GM12878 (cell line): ENCODE measurements at regions not wholly inside any gene's neighbourhood (a gene's known extent, or its start where the extent isn't known, plus 50 kb on each side); places are given as distances from the start of the nearest gene placed in this dataset.

Experiments used
- ATAC-seq: fragments of 200-7000 bp; cut with Tn5 transposase; 3 replicates; pipeline ENCODE4 v1.9.1; 2020; ENCODE audit warnings: mild to moderate bottlenecking, moderate library complexity
- BruUV-seq: library from RNA; stranded (reverse); fragments of 400-500 nt; replicated peaks from 2 replicates; lab custom pipeline; 2021; lab: Mats Ljungman, UMichigan
- CTCF ChIA-PET: fragments of 300-600 bp; sonication (Branson Sonifier 250); formaldehyde crosslinking; extraction: SDS; loops from one replicate; lab custom pipeline; 2021; ENCODE audit warnings: inconsistent platforms; lab: Yijun Ruan, JAX
- POLR2A ChIA-PET: fragments of 350-600 bp; formaldehyde crosslinking; extraction: SDS; loops from one replicate; lab custom pipeline; 2021; ENCODE audit warnings: inconsistent platforms; lab: Charles Lee
- RAD21 ChIA-PET: fragments of 300-600 bp; sonication (Branson Sonifier 250); formaldehyde crosslinking; loops from one replicate; lab custom pipeline; 2023; ENCODE audit warnings: antibody characterized with exemption; ENCODE audit not compliant: unreplicated experiment; lab: Charles Lee
- SMC1A ChIA-PET: fragments of 300-600 bp; sonication (Branson Sonifier 250); formaldehyde crosslinking; loops from one replicate; lab custom pipeline; 2023; ENCODE audit not compliant: unreplicated experiment, uncharacterized antibody; lab: Charles Lee
- DNase-seq: peaks from one replicate; pipeline ENCODE4 v3.0.0-alpha.2; 2011; ENCODE audit warnings: low read depth, low spot score
- FAIRE-seq: peaks from 3 replicates; lab custom pipeline; 2011; peaks lifted over from hg19 to GRCh38; lab: Jason Lieb, UNC
- H2AFZ ChIP-seq: 2 replicates; pipeline ENCODE4 v1.6.0; 2011; ENCODE audit warnings: low read depth, low read length, control low read depth; ENCODE audit not compliant: control insufficient read depth
- H3K27ac ChIP-seq: 2 replicates; pipeline ENCODE4 v1.5.1; 2011; ENCODE audit warnings: control low read depth; ENCODE audit not compliant: control insufficient read depth, insufficient read depth
- H3K27me3 ChIP-seq, 2 experiments: replicated peaks in 1 of 2; 2 replicates each; pipeline versions ENCODE4 v1.6.0 to v1.6.1; 2011; ENCODE audit warnings: low read length in 1 of 2; ENCODE audit not compliant: control insufficient read depth in 2 of 2, insufficient read depth in 2 of 2
- H3K36me3 ChIP-seq, 2 experiments: 2 replicates each; pipeline ENCODE4 v1.5.1; 2011; ENCODE audit warnings: low read length in 1 of 2; ENCODE audit not compliant: control insufficient read depth in 2 of 2, insufficient read depth in 2 of 2
- H3K4me1 ChIP-seq: 2 replicates; pipeline ENCODE4 v1.6.1; 2011; ENCODE audit warnings: mild to moderate bottlenecking, low read length, moderate library complexity, mixed read lengths; ENCODE audit not compliant: control insufficient read depth, insufficient read depth
- H3K4me2 ChIP-seq: 2 replicates; pipeline ENCODE4 v1.6.0; 2011; ENCODE audit warnings: control low read depth; ENCODE audit not compliant: control insufficient read depth, insufficient read depth
- H3K4me3 ChIP-seq: fragments of 200-600 bp; sonication (generic); 2 replicates; pipeline ENCODE4 v1.5.1; 2016
- H3K79me2 ChIP-seq: 2 replicates; pipeline ENCODE4 v1.6.0; 2011; ENCODE audit warnings: low read length; ENCODE audit not compliant: control insufficient read depth, insufficient read depth
- H3K9ac ChIP-seq: 2 replicates; pipeline ENCODE4 v1.8.0; 2011; ENCODE audit warnings: low read length, control low read depth, mixed read lengths; ENCODE audit not compliant: control insufficient read depth, insufficient read depth
- H3K9me3 ChIP-seq: replicated peaks from 3 replicates; pipeline ENCODE4 v1.5.1; 2011; ENCODE audit warnings: mild to moderate bottlenecking, low read length; ENCODE audit not compliant: control insufficient read depth, insufficient read depth
- H4K20me1 ChIP-seq: 2 replicates; pipeline ENCODE4 v1.6.0; 2011; ENCODE audit not compliant: control insufficient read depth, insufficient read depth
- CEBPB ChIP-seq, 2 experiments: fragments of 150-350 bp in 1 of 2; IDR thresholded peaks; 2 replicates each; pipeline ENCODE4 v1.6.1; 2012 to 2014; ENCODE audit warnings: low read depth in 2 of 2, low read length in 2 of 2, borderline replicate concordance in 1 of 2, inconsistent platforms in 1 of 2
- EED ChIP-seq: sonication (generic); IDR thresholded peaks from 2 replicates; pipeline ENCODE4 v1.6.1; 2016; ENCODE audit warnings: antibody characterized with exemption, low read depth
- HDAC2 ChIP-seq: fragments of 200-600 bp; sonication (generic); IDR thresholded peaks from 2 replicates; pipeline ENCODE4 v1.6.1; 2017
- IKZF2 ChIP-seq, 2 experiments: fragments of 450-650 bp; IDR thresholded peaks; 2 replicates each; pipeline ENCODE4 v1.6.1; 2017; ENCODE audit warnings: mild to moderate bottlenecking in 2 of 2, moderate library complexity in 2 of 2
- IRF5 ChIP-seq: fragments of 450-650 bp; IDR thresholded peaks from 2 replicates; pipeline ENCODE4 v1.6.1; 2017; ENCODE audit warnings: borderline replicate concordance
- MEF2A ChIP-seq: IDR thresholded peaks from 2 replicates; pipeline ENCODE4 v1.6.1; 2011; ENCODE audit warnings: low read depth, mild to moderate bottlenecking, low read length, moderate library complexity; ENCODE audit not compliant: insufficient read depth
- MEF2B ChIP-seq: fragments of 450-650 bp; IDR thresholded peaks from 2 replicates; pipeline ENCODE4 v1.6.1; 2018; ENCODE audit warnings: mild to moderate bottlenecking, moderate library complexity; ENCODE audit not compliant: partially characterized antibody, poor library complexity, severe bottlenecking
- MYB ChIP-seq: fragments of 150-350 bp; IDR thresholded peaks from 2 replicates; pipeline ENCODE4 v1.6.1; 2014; ENCODE audit warnings: mild to moderate bottlenecking, low read depth, low read length, borderline replicate concordance
- NKRF ChIP-seq: fragments of 450-650 bp; conservative IDR thresholded peaks from 2 replicates; pipeline ENCODE4 v1.6.1; 2017; ENCODE audit warnings: mild to moderate bottlenecking, moderate library complexity
- PAX5 ChIP-seq: IDR thresholded peaks from 2 replicates; pipeline ENCODE4 v1.6.1; 2011; ENCODE audit warnings: low read depth, low read length, borderline replicate concordance
- SIX5 ChIP-seq: IDR thresholded peaks from 2 replicates; pipeline ENCODE4 v1.6.1; 2011; ENCODE audit warnings: mild to moderate bottlenecking, low read depth, low read length, moderate library complexity; ENCODE audit not compliant: severe bottlenecking
- SPI1 ChIP-seq: IDR thresholded peaks from 2 replicates; pipeline ENCODE4 v1.6.1; 2011; ENCODE audit warnings: low read depth, mild to moderate bottlenecking, low read length, moderate library complexity, borderline replicate concordance; ENCODE audit not compliant: insufficient read depth
- TARDBP ChIP-seq: IDR thresholded peaks from 2 replicates; pipeline ENCODE4 v1.6.1; 2016; ENCODE audit warnings: borderline replicate concordance
- TBL1XR1 ChIP-seq: IDR thresholded peaks from 2 replicates; pipeline ENCODE4 v1.6.1; 2012; ENCODE audit warnings: low read depth, low read length, improper control_type of control experiment
- YY1 ChIP-seq: IDR thresholded peaks from 2 replicates; pipeline ENCODE4 v1.6.1; 2011; ENCODE audit warnings: low read depth, mild to moderate bottlenecking, low read length
- ZBED1 ChIP-seq: IDR thresholded peaks from 2 replicates; pipeline ENCODE4 v1.6.1; 2016; ENCODE audit warnings: borderline replicate concordance
- ZNF24 ChIP-seq: fragments of 450-650 bp; IDR thresholded peaks from 2 replicates; pipeline ENCODE4 v1.6.1; 2017; ENCODE audit warnings: antibody characterized with exemption, mild to moderate bottlenecking
- WGBS: methylation state at CpG from one replicate; pipeline ENCODE4 v1.1.6; 2016; ENCODE audit warnings: low lambda C conversion rate; ENCODE audit not compliant: insufficient replicate concordance, insufficient coverage; ENCODE audit errors: missing lambda C conversion rate; 5-methylcytosine and 5-hydroxymethylcytosine counted together
- in situ Hi-C: fragments of 300-500 bp; cut with MboI; formaldehyde crosslinking; loops from 9 replicates; pipeline ENCODE4 v1.14.3; 2018; ENCODE audit warnings: mixed read lengths
- intact Hi-C: fragments of 100-400 bp; cut with micrococcal nuclease; formaldehyde crosslinking; loops from one replicate; pipeline ENCODE4 v1.14.2; 2022; ENCODE audit not compliant: unreplicated experiment
- TF ChIP-seq, protein P1 (sequence below): fragments of 450-650 bp; formaldehyde crosslinking; IDR thresholded peaks from 2 replicates; pipeline ENCODE4 v1.5.0; 2022; ENCODE audit warnings: mild to moderate bottlenecking, missing genetic modification characterization

DNA sequence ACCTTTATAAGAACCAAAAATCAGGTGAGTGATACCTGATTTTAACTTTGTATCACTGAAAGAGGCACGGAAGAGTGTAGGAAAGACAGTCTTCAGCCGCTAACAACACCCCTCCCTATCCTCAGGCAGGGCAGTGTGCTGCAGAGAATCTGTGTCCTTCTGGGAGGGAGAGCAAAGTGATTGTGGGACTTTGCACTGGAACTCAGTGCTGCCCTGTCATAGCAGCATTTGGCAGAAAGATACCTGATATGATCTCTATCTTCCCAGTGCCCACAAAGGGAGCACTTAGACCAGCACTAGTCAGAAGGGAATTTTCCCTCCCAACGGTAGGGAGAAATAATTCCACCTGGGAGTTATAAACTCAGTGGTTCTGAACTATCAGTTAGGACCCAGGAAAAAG, 139.0 kb downstream of the FMR1NB start:
- H4K20me1 ChIP-seq: no peaks in the 10 kb centered on the region
- DNase-seq: no peak
- in situ Hi-C loops: no loop called here
- H3K27ac ChIP-seq: no peak overlapping the region
- WGBS: 14% methylated on average over 3 of the region's 3 CpGs
- ChIA-PET POLR2A (no interaction called here), CTCF (no interaction called here), RAD21 (no interaction called here), SMC1A (no interaction called here)
- H3K36me3 ChIP-seq: no peaks in the 10 kb centered on the region
- intact Hi-C loops: no loop called here
- no peak overlapping the region for H3K4me3 ChIP-seq
- no peak overlapping the region for H3K4me2 ChIP-seq
- TF ChIP-seq MEF2A (no peak), IRF5 (no peak), IKZF2 (IDR thresholded peaks at IDR 0.05) (no peak), NKRF (no peak), PAX5 (no peak), SPI1 (no peak), EED (no peak), HDAC2 (no peak), YY1 (no peak), MYB (no peak), MEF2B (no peak), ZNF24 (no peak), TBL1XR1 (no peak), ZBED1 (no peak), CEBPB (IDR thresholded peaks at IDR 0.05; ENCODE audit: borderline replicate concordance in 1 of 2, low read depth in 2 of 2, low read length in 2 of 2) (no peak), TARDBP (no peak), SIX5 (no peak)
- TF ChIP-seq, protein P1, sequence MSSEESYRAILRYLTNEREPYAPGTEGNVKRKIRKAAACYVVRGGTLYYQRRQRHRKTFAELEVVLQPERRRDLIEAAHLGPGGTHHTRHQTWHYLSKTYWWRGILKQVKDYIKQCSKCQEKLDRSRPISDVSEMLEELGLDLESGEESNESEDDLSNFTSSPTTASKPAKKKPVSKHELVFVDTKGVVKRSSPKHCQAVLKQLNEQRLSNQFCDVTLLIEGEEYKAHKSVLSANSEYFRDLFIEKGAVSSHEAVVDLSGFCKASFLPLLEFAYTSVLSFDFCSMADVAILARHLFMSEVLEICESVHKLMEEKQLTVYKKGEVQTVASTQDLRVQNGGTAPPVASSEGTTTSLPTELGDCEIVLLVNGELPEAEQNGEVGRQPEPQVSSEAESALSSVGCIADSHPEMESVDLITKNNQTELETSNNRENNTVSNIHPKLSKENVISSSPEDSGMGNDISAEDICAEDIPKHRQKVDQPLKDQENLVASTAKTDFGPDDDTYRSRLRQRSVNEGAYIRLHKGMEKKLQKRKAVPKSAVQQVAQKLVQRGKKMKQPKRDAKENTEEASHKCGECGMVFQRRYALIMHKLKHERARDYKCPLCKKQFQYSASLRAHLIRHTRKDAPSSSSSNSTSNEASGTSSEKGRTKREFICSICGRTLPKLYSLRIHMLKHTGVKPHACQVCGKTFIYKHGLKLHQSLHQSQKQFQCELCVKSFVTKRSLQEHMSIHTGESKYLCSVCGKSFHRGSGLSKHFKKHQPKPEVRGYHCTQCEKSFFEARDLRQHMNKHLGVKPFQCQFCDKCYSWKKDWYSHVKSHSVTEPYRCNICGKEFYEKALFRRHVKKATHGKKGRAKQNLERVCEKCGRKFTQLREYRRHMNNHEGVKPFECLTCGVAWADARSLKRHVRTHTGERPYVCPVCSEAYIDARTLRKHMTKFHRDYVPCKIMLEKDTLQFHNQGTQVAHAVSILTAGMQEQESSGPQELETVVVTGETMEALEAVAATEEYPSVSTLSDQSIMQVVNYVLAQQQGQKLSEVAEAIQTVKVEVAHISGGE (CRISPR knock-in tag): no peak
- no peaks in the 10 kb centered on the region; the same call in 2 of the 3 replicates for H3K9me3 ChIP-seq
- H2AFZ ChIP-seq: no peak overlapping the region
- no peaks in the 10 kb centered on the region for H3K79me2 ChIP-seq
- H3K27me3 ChIP-seq: no peaks in the 10 kb centered on the region
- H3K9ac ChIP-seq: no peak overlapping the region
- BruUV-seq: no TSS peak
- no peak for FAIRE-seq
- ATAC-seq: no peak
- H3K4me1 ChIP-seq: no peaks in the 10 kb centered on the region
